ENCODE measurements at regions not wholly inside any gene's neighbourhood (a gene's known extent, or its start where the extent isn't known, plus 50 kb on each side); places are given as distances from the start of the nearest gene placed in this dataset.

DNA sequence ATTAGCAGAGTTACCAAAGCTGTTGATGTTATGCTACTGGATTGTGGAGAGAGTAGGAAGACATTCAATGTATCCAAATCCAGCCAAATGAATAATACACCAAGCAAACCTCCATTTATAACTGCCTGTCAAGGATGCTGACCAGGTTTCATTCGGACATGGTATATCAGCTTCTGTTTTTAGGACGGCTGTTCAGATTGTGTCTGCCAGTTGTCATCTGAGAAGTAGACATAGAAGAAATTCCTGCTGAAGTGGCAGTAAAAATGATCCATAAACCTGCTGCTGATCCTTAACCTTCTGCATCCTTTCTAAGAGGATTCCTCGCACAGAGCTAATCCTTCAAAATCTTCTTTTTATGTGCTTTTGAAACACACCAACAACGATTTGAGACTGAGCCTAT, 663.6 kb upstream of the PLXNA2 start:
- DNase-seq (ENCODE audit: low read depth), result no peak

GRCh38 chr1:208909011-208909984, 665.1 kb upstream of the PLXNA2 start:
- DNase-seq (ENCODE audit: low read depth), result no peak

DNA sequence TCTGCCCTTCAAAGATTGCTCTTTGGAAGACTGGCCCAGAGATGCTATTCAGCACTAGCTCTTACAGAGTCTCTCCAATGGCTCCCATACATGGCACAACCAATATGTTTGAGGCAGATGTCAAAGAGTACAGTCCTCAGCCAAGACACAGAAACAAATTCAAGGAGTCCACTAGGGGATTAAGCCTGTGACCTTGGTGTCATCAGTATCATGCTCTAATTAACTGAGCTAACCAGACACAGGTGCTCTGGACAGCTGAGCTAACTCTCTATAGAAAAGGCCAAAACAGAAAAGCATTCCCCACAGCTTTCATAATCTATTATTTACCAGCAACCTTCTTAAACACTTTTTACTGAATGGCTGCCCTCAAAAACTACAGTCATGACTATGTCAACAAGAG, 666.0 kb upstream of the PLXNA2 start:
- DNase-seq (ENCODE audit: low read depth), result no peak

DNA sequence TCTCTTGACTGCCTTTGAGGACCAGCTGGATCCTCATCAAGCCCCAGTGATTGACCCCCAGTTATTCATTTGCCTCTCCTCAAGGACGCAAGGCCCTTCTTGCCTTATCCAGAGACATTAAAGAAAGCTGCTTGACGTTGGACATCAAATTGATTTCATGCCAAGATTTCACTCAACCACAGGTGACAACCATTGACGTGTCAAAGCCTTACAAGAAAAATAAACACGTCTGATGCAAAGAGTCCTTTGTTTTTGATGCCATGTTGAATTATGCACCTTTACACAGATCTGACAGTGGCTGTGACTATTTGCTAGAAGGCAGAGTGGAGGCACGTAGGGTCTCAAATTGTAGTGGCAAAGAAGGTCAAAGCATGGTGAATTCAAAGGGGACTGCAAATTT, 666.2 kb upstream of the CAMK1G start:
- no peak for DNase-seq (ENCODE audit: low read depth)

GRCh38 chr1:208917723-208918122, 665.8 kb upstream of the CAMK1G start:
- DNase-seq (ENCODE audit: low read depth), result no peak

GRCh38 chr1:208918160-208918559, 665.4 kb upstream of the CAMK1G start:
- no peak for DNase-seq (ENCODE audit: low read depth)

GRCh38 chr1:208919371-208919770, 664.1 kb upstream of the CAMK1G start:
- DNase-seq (ENCODE audit: low read depth), result no peak

DNA sequence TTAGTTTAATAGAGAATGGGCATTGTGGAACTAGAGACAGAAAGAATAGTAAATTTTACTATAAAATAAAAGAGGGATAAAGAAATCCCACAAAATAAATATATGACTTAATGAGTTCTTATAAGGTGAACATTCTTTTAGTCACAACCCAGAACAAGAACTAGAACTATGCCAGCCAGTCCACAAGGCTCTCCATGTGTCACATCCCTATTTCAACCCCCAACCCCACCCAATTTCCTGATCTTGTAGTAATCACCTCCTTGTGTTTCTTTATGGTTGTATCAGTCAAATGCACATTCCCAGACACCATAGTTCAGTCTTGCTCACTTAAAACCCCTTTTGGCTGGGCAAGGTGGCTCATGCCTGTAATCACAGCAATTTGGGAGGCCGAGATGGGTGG, 662.3 kb upstream of the CAMK1G start:
- no peak for DNase-seq (ENCODE audit: low read depth)

- no peak for DNase-seq (ENCODE audit: low read depth)
These were observed 660.1 kb upstream of the CAMK1G start for GRCh38 chr1:208923456-208923855.

GRCh38 chr1:208923946-208924720, 659.4 kb upstream of the CAMK1G start:
- no peak for DNase-seq (ENCODE audit: low read depth)

DNA sequence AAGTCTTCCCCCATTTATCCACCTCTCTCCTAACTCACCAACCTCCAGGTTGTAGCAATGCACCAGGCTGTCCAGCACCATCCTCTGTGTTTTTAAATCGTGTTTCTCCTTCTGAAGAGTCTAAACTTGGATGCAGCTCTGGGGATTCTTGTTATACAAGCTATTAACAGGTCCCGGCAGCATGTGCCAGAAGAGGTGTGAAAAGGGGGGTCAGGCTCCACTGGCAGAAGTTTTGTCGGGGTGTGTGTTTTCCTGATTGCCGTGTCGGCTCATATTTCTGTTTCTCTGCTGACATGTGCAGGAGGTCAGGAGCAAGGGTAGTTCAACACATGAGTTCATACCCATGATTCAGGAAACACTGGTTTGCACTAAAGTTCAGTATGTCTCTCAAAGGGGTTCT, 658.6 kb upstream of the CAMK1G start:
- DNase-seq (ENCODE audit: low read depth), result no peak

- no peak for DNase-seq (ENCODE audit: low read depth)
These were observed 655.0 kb upstream of the CAMK1G start for GRCh38 chr1:208928349-208929010.

- no peak for DNase-seq (ENCODE audit: low read depth)
These were observed 653.9 kb upstream of the CAMK1G start for GRCh38 chr1:208929575-208929974.

- no peak for DNase-seq (ENCODE audit: low read depth)
These were observed 651.6 kb upstream of the CAMK1G start for GRCh38 chr1:208931936-208932335.

- DNase-seq (ENCODE audit: low read depth), result no peak
These were observed 649.5 kb upstream of the CAMK1G start for GRCh38 chr1:208933984-208934525.

DNA sequence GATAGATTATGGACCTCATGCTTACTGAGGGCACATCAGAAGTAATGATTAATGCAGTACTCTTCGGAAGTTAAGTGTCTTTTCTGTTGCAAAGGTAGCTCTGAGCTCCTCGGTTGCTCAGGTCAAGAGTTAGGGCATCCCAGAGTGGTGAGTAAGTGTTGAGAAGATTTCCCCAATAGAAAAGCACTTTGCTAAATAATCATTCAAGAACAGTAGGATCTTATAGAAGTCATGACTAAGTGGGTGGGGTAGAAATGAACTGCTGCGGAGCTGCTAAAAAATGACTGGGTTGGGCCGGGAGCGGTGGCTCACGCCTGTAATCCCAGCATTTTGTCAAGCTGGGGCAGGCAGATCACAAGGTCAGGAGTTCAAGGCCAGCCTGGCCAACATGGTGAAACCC, 648.6 kb upstream of the CAMK1G start:
- DNase-seq (ENCODE audit: low read depth), result no peak

DNA sequence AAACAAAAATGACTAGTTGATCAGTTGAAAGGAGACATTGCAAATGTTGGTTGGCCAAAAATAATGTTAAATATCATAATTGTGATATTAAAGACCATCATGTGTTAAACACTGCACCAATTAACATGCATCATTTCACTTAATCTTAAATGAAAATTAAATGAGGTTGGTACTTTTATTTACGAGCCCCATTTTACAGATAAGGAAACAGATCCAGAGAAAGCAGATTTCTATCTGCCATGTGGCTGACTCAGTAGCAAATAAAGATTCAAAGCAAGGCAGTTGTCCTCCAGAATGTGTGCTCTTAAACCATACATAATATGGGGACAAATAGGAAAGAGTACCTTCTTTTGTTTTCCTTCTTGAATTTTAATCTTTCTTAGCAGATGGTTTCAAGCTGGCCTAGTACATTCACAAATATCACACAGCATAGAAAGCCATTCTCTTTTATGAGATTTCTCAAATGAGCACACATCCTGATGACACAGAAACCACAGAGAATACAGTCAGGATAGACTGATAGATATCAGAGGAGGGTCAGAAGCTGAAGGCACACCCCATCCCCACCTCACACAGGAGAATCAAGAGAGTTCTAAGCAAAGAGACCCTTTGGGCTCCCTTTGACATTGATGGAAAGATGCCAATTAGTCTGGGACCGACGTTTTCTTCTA, 647.9 kb upstream of the CAMK1G start:
- DNase-seq (ENCODE audit: low read depth), result no peak

- DNase-seq (ENCODE audit: low read depth), result no peak
These were observed 643.9 kb upstream of the CAMK1G start for GRCh38 chr1:208939537-208940085.

GRCh38 chr1:208942394-208943130, 641.0 kb upstream of the CAMK1G start:
- no peak for DNase-seq (ENCODE audit: low read depth)

DNA sequence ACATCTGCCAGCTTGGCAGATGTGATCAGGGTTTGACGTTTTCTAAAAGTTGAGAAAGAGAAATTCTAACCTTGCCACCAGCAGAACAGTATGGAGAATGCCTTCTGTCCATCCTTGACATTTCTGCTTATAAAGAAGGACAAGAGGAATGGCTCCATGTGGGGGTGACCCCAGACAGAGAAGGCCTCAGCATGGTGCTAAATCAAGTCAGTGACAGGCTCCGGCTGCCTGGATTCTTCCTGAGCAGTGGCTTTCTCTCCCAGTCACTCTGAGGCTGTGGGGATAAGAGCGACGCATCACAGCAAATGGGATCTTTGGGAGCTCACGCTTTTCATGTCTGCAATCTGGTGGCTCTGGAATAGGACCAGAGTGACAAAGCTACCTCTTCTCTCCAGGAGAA, 640.2 kb upstream of the CAMK1G start:
- no peak for DNase-seq (ENCODE audit: low read depth)

- no peak for DNase-seq (ENCODE audit: low read depth)
These were observed 638.5 kb upstream of the CAMK1G start for GRCh38 chr1:208944981-208945451.
